ENCODE measurements at regions not wholly inside any gene's neighbourhood (a gene's known extent, or its start where the extent isn't known, plus 50 kb on each side); places are given as distances from the start of the nearest gene placed in this dataset.

- TF ChIP-seq EZH2phosphoT487 (IDR thresholded peaks at IDR 0.05; ENCODE audit: low read depth) (no peak), CTCF (IDR thresholded peaks at IDR 0.05; ENCODE audit: low read depth, low read length) (no peak)
Observed at GRCh38 chr9:2341126-2341525, 280.5 kb upstream of the VLDLR start.

Data from OCI-LY3 (cell line).